Gastrocnemius medialis (tissue), 4 donors: ENCODE measurements at regions not wholly inside any gene's neighbourhood (a gene's known extent, or its start where the extent isn't known, plus 50 kb on each side); places are given as distances from the start of the nearest gene placed in this dataset.

Source experiments
- ATAC-seq, 2 donors: fragments of 150-250 bp; one replicate each; pipeline ENCODE4 v1.9.1; 2016
- DNase-seq, 2 donors: peaks; one replicate each; pipeline ENCODE4 v3.0.0-alpha.2; 2019
- H3K27ac ChIP-seq, 4 donors: fragments of 200-600 bp; sonication (generic); 1 replicate in 1 of 4; 2 replicates in 3 of 4; pipeline ENCODE4 v1.5.1; 2016 to 2018; ENCODE audit warnings: mild to moderate bottlenecking in 2 of 4, moderate library complexity in 1 of 4
- H3K27me3 ChIP-seq, 3 donors: fragments of 200-600 bp; sonication (generic) in 2 of 3; 1 replicate in 1 of 3; 2 replicates in 2 of 3; pipeline versions ENCODE4 v1.5.1 to v1.6.0; 2016 to 2019; ENCODE audit warnings: mild to moderate bottlenecking in 1 of 3, moderate library complexity in 1 of 3
- H3K36me3 ChIP-seq, 2 donors: fragments of 200-600 bp; sonication (generic) in 1 of 2; one replicate each; pipeline ENCODE4 v1.5.1; 2017 to 2018
- H3K4me1 ChIP-seq, 2 donors: fragments of 200-600 bp; sonication (generic) in 1 of 2; one replicate each; pipeline ENCODE4 v1.5.1; 2016 to 2017; ENCODE audit warnings: mild to moderate bottlenecking in 2 of 2
- H3K4me3 ChIP-seq, 4 donors: fragments of 200-600 bp; sonication (generic) in 3 of 4; 1 replicate in 1 of 4; 2 replicates in 3 of 4; pipeline ENCODE4 v1.5.1; 2016 to 2019; ENCODE audit warnings: mild to moderate bottlenecking in 2 of 4
- H3K9me3 ChIP-seq, 3 donors: fragments of 200-600 bp; sonication (generic) in 2 of 3; 1 replicate in 1 of 3; 2 replicates in 2 of 3; pipeline ENCODE4 v1.5.1; 2016 to 2019
- CTCF ChIP-seq, 5 experiments: fragments of 450-650 bp in 3 of 5; fragments of 200-600 bp in 2 of 5; sonication (generic) in 2 of 5; IDR thresholded peaks in 4 of 5; conservative IDR thresholded peaks in 1 of 5; 1 replicate in 4 of 5; 2 replicates in 1 of 5; pipeline ENCODE4 v1.5.1; 2016 to 2019; ENCODE audit warnings: antibody characterized with exemption in 5 of 5, mild to moderate bottlenecking in 3 of 5, moderate library complexity in 3 of 5
- POLR2A ChIP-seq, 2 donors: fragments of 450-650 bp; IDR thresholded peaks; one replicate each; pipeline ENCODE4 v1.6.1; 2017; ENCODE audit warnings: antibody characterized with exemption in 2 of 2, mild to moderate bottlenecking in 2 of 2, moderate library complexity in 2 of 2
- in situ Hi-C, 4 donors: fragments of 200-750 bp; cut with MboI; loops; one replicate each; pipeline versions ENCODE4 v1.15.0 to v1.8.0; 2017; ENCODE audit warnings: low sequenced_read_pairs in 4 of 4
- intact Hi-C: fragments of 100-400 bp; cut with DNase I; formaldehyde crosslinking; loops from one replicate; pipeline ENCODE4 v1.15.1; 2023; ENCODE audit warnings: low total_unique reads

- Histone ChIP-seq H3K9me3 (no peaks in the 10 kb centered on the region), H3K4me3 (no peak overlapping the region), H3K4me1 (no peaks in the 10 kb centered on the region), H3K27ac (no peak overlapping the region), H3K27me3 (peaks cover 3 to 38% (median 15%) of the 10 kb centered on the region in 3 donors), H3K36me3 (no peaks in the 10 kb centered on the region)
- ATAC-seq, result no peak
- in situ Hi-C loops, result no loop called here
- intact Hi-C loops, result no loop called here
- TF ChIP-seq CTCF (IDR thresholded peaks at IDR 0.05 in 4 of 5, conservative IDR thresholded peaks at IDR 0.05 in 1 of 5) (no peak), POLR2A (IDR thresholded peaks at IDR 0.05) (no peak)
- DNase-seq, result no peak
Measured at GRCh38 chr16:86356804-86357203, 153.5 kb upstream of the FOXF1 start.

- peaks cover 3 to 43% (median 15%) of the 10 kb centered on the region in 3 donors for H3K27me3 ChIP-seq
- intact Hi-C loops (no loop called here), in situ Hi-C loops (no loop called here)
- no peak overlapping the region for H3K27ac ChIP-seq
- no peak for ATAC-seq
- H3K9me3 ChIP-seq, result no peaks in the 10 kb centered on the region
- no peak for TF ChIP-seq POLR2A (IDR thresholded peaks at IDR 0.05)
- TF ChIP-seq CTCF (IDR thresholded peaks at IDR 0.05 in 4 of 5, conservative IDR thresholded peaks at IDR 0.05 in 1 of 5), result no peak
- no peak for DNase-seq
- H3K4me1 ChIP-seq, result no peaks in the 10 kb centered on the region
- H3K4me3 ChIP-seq, result no peak overlapping the region
- H3K36me3 ChIP-seq, result no peaks in the 10 kb centered on the region
Measured at GRCh38 chr16:86357303-86357702, 153.0 kb upstream of the FOXF1 start.

DNA sequence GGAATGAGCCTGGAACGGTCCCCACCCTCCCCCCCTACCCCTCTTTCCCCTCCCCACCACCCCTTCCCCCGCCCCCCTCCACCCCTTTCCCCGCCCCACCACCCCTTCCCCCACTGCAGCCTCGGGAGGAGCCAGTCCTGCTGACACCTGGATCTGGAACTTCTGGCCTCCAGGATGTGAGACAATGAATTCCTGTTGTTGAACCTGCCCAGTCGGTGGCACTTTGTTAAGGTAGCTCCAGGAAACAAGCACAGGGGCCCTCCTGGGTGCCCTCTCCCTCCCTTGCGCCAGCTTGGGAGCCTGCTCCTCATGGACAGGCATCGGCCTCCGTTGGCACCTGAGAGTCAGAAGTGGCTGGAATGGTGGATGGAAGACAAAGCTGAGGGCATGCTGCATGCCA, 152.4 kb upstream of the FOXF1 start:
- Histone ChIP-seq H3K4me3 (no peak overlapping the region), H3K9me3 (no peaks in the 10 kb centered on the region), H3K36me3 (no peaks in the 10 kb centered on the region), H3K27ac (no peak overlapping the region), H3K4me1 (no peaks in the 10 kb centered on the region), H3K27me3 (peaks cover 3 to 45% (median 20%) of the 10 kb centered on the region in 3 donors)
- DNase-seq (no peak), ATAC-seq (no peak)
- intact Hi-C loops, result no loop called here
- in situ Hi-C loops, result no loop called here
- no peak for TF ChIP-seq CTCF (IDR thresholded peaks at IDR 0.05 in 4 of 5, conservative IDR thresholded peaks at IDR 0.05 in 1 of 5)

DNA sequence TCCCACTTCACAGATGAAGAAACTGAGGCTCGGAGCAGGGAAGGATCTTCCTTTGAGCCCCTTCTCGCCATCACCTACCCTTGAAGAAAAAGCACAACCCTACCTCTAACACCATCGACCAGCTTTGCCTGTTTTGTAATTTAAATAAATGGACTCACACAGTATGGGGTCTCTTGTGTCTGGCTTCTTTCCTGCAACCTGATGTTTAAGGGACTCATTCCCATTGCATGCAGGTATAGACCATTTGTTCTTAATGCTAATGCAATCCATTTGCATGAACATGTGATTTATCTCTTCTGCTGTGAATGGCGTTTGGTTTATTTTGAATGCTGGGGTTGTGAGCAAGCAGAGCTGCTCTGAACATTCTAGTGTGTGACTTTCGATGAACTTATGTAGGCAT, 150.8 kb upstream of the FOXF1 start:
- no peak for TF ChIP-seq POLR2A (IDR thresholded peaks at IDR 0.05)
- no peak for TF ChIP-seq CTCF (IDR thresholded peaks at IDR 0.05 in 4 of 5, conservative IDR thresholded peaks at IDR 0.05 in 1 of 5)
- Histone ChIP-seq H3K9me3 (no peaks in the 10 kb centered on the region), H3K27ac (no peak overlapping the region), H3K4me3 (no peak overlapping the region), H3K36me3 (no peaks in the 10 kb centered on the region), H3K27me3 (peaks cover 3 to 45% (median 15%) of the 10 kb centered on the region in 3 donors), H3K4me1 (no peaks in the 10 kb centered on the region)
- in situ Hi-C loops (no loop called here), intact Hi-C loops (no loop called here)
- DNase-seq (no peak), ATAC-seq (no peak)

DNA sequence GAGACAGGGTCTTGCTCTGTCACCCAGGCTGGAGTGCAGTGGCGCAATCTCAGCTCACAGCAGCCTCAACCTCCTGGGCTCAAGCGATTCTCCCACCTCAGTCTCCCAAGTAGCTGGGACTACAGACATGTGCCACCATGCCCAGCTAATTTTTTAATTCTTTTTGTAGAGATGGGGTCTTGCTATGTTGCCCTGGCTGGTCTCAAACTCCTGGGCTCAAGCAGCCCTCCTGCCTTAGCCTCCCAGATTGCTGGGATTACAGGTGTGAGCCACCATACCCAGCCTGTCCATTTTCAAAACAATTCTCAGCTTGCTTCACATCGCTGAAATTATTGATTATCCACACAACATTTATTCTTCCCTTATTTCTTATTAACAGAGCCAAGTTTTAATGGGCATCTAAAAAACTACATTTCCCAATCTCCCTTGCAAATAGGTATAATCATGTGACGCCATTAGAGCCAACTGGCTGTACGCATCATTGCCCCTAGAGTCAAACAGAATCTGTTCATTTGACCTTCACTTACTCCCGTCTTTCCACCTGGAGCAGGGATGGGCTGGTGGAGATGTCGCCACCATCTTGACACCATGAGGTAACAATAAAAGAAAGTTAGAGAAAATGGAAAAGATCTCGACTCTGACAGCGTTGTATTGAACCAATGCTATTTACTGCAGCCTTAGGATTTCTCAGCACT, 148.0 kb upstream of the FOXF1 start:
- in situ Hi-C loops (no loop called here), intact Hi-C loops (no loop called here)
- Histone ChIP-seq H3K4me1 (no peaks in the 10 kb centered on the region), H3K27me3 (peaks cover 3 to 35% (median 8%) of the 10 kb centered on the region in 3 donors), H3K4me3 (no peak overlapping the region), H3K9me3 (no peaks in the 10 kb centered on the region), H3K36me3 (no peaks in the 10 kb centered on the region), H3K27ac (no peak overlapping the region)
- ATAC-seq (no peak), DNase-seq (no peak)
- TF ChIP-seq POLR2A (IDR thresholded peaks at IDR 0.05) (no peak), CTCF (IDR thresholded peaks at IDR 0.05 in 4 of 5, conservative IDR thresholded peaks at IDR 0.05 in 1 of 5) (no peak)
